ENCODE measurements at regions not wholly inside any gene's neighbourhood (a gene's known extent, or its start where the extent isn't known, plus 50 kb on each side); places are given as distances from the start of the nearest gene placed in this dataset.

GRCh38 chr9:106590759-106591505, 272.0 kb upstream of the ZNF462 start:
- FAIRE-seq, result no peak
- Histone ChIP-seq H3K4me1 (ENCODE audit: control insufficient read depth, extremely low read depth, insufficient read depth, low read length) (no peaks in the 10 kb centered on the region), H3K9ac (replicated peaks; ENCODE audit: extremely low read depth, insufficient read depth, low read length) (no peak overlapping the region), H2AFZ (ENCODE audit: low read depth, low read length) (no peak overlapping the region), H3K79me2 (ENCODE audit: control insufficient read depth, insufficient read depth, low read length) (no peaks in the 10 kb centered on the region), H3K27ac (ENCODE audit: insufficient read depth, low read depth, low read length) (no peak overlapping the region), H3K27me3 (ENCODE audit: control insufficient read depth in 2 of 2, insufficient read depth in 2 of 2, low read length in 2 of 2) (no peaks in the 10 kb centered on the region), H3K36me3 (ENCODE audit: control insufficient read depth in 2 of 2, extremely low read depth in 1 of 2, insufficient read depth in 2 of 2, low read length in 2 of 2) (no peaks in the 10 kb centered on the region), H4K20me1 (replicated peaks; ENCODE audit: control insufficient read depth, extremely low read depth, insufficient read depth, low read length) (no peaks in the 10 kb centered on the region), H3K9me1 (replicated peaks; ENCODE audit: control insufficient read depth, extremely low read depth, insufficient read depth, low read length) (no peaks in the 10 kb centered on the region), H3K4me3 (replicated peaks in 1 of 3; ENCODE audit: insufficient read depth in 1 of 3, low read depth in 1 of 3, low read length in 3 of 3) (no peak overlapping the region), H3K4me2 (ENCODE audit: insufficient read depth, low read length) (no peak overlapping the region), H3K9me3 (replicated peaks; ENCODE audit: control insufficient read depth, insufficient read depth, low read length) (no peaks in the 10 kb centered on the region)
- CTCF ChIA-PET, result interaction anchor here (1.0 kb wide), 1 partner anchor 8 kb away, joined by 3 read pairs; no protein-coding TSS in a partner anchor
- DNase-seq (ENCODE audit: low read depth, low spot score), result no peak
- dilution Hi-C loops (cut with MboI; ENCODE audit: extremely low pct_ligation_motif_present, low sequenced_read_pairs) (no loop called here), intact Hi-C loops (cut with micrococcal nuclease) (no loop called here)
- TF ChIP-seq MAX (IDR thresholded peaks at IDR 0.05; ENCODE audit: insufficient read depth, insufficient read length) (no peak), EZH2 (IDR thresholded peaks at IDR 0.05; ENCODE audit: borderline replicate concordance, low read depth, low read length, severe bottlenecking) (no peak), FOS (IDR thresholded peaks at IDR 0.05; ENCODE audit: borderline replicate concordance, insufficient read depth, low read length) (no peak), POLR2AphosphoS5 (IDR thresholded peaks at IDR 0.05; ENCODE audit: insufficient read depth, low read depth, low read length) (no peak), GATA2 (IDR thresholded peaks at IDR 0.05; ENCODE audit: insufficient read depth, insufficient read length, low read depth, low read length) (no peak), POLR2A (IDR thresholded peaks at IDR 0.05; ENCODE audit: low read depth, low read length) (no peak), MYC (IDR thresholded peaks at IDR 0.05; ENCODE audit: low read depth, low read length) (no peak), JUN (IDR thresholded peaks at IDR 0.05; ENCODE audit: borderline replicate concordance, insufficient read depth, insufficient read length, low read depth) (no peak)
- TF ChIP-seq, protein P1, sequence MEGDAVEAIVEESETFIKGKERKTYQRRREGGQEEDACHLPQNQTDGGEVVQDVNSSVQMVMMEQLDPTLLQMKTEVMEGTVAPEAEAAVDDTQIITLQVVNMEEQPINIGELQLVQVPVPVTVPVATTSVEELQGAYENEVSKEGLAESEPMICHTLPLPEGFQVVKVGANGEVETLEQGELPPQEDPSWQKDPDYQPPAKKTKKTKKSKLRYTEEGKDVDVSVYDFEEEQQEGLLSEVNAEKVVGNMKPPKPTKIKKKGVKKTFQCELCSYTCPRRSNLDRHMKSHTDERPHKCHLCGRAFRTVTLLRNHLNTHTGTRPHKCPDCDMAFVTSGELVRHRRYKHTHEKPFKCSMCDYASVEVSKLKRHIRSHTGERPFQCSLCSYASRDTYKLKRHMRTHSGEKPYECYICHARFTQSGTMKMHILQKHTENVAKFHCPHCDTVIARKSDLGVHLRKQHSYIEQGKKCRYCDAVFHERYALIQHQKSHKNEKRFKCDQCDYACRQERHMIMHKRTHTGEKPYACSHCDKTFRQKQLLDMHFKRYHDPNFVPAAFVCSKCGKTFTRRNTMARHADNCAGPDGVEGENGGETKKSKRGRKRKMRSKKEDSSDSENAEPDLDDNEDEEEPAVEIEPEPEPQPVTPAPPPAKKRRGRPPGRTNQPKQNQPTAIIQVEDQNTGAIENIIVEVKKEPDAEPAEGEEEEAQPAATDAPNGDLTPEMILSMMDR (IDR thresholded peaks at IDR 0.05; ENCODE audit: extremely low read depth in 1 of 2, insufficient read depth in 1 of 2, low read depth in 1 of 2, low read length in 2 of 2), result no peak
- POLR2A ChIA-PET, result no interaction called here
- BruUV-seq (replicated peaks), result no TSS peak
